Skin of body (tissue), 1 donor: ENCODE measurements at regions not wholly inside any gene's neighbourhood (a gene's known extent, or its start where the extent isn't known, plus 50 kb on each side); places are given as distances from the start of the nearest gene placed in this dataset.
"Not testable (repeated sequence)": the region's sequence is repeated elsewhere in the genome, so short reads cannot be mapped to it uniquely, and the experiment has no call there.

Experiments used
- DNase-seq: peaks from one replicate; lab custom pipeline; 2025; lab: John Stamatoyannopoulos, UW

GRCh38 chr1:229913489-229913888 is 153.5 kb upstream of the GALNT2 start:
- DNase-seq = no peak

GRCh38 chr1:229919488-229919887 is 147.6 kb upstream of the GALNT2 start:
- not testable (repeated sequence) for DNase-seq

- DNase-seq = no peak
Measured at GRCh38 chr1:229920683-229921082, 146.4 kb upstream of the GALNT2 start.

- DNase-seq = no peak
Measured at GRCh38 chr1:229922249-229922648, 144.8 kb upstream of the GALNT2 start.

GRCh38 chr1:229924639-229925038 is 142.4 kb upstream of the GALNT2 start:
- DNase-seq = no peak

GRCh38 chr1:229928767-229929166 is 138.3 kb upstream of the GALNT2 start:
- DNase-seq = no peak

- DNase-seq = not testable (repeated sequence)
Measured at GRCh38 chr1:229931751-229932150, 135.3 kb upstream of the GALNT2 start.

GRCh38 chr1:229935157-229935556 is 131.9 kb upstream of the GALNT2 start:
- not testable (repeated sequence) for DNase-seq

- DNase-seq = no peak
Measured at GRCh38 chr1:229938551-229938950, 128.5 kb upstream of the GALNT2 start.

GRCh38 chr1:229940684-229941083 is 126.4 kb upstream of the GALNT2 start:
- no peak for DNase-seq

GRCh38 chr1:229941160-229941559 is 125.9 kb upstream of the GALNT2 start:
- no peak for DNase-seq

GRCh38 chr1:229941831-229942230 is 125.2 kb upstream of the GALNT2 start:
- no peak for DNase-seq

GRCh38 chr1:229942501-229942900 is 124.5 kb upstream of the GALNT2 start:
- DNase-seq = no peak

- no peak for DNase-seq
Measured at GRCh38 chr1:229943148-229943714, 123.8 kb upstream of the GALNT2 start.

- DNase-seq = no peak
Measured at GRCh38 chr1:229943988-229944743, 122.9 kb upstream of the GALNT2 start.

- DNase-seq = no peak
Measured at GRCh38 chr1:229945795-229946194, 121.2 kb upstream of the GALNT2 start.

- no peak for DNase-seq
Measured at GRCh38 chr1:229947968-229948367, 119.1 kb upstream of the GALNT2 start.

GRCh38 chr1:229948438-229948837 is 118.6 kb upstream of the GALNT2 start:
- DNase-seq = no peak

GRCh38 chr1:229949500-229949899 is 117.5 kb upstream of the GALNT2 start:
- DNase-seq = no peak

- no peak for DNase-seq
Measured at GRCh38 chr1:229950020-229950419, 117.0 kb upstream of the GALNT2 start.

- no peak for DNase-seq
Measured at GRCh38 chr1:229950908-229951307, 116.1 kb upstream of the GALNT2 start.

- DNase-seq = no peak
Measured at GRCh38 chr1:229951856-229952534, 115.0 kb upstream of the GALNT2 start.
